Neural cell (in vitro differentiated cells): ENCODE measurements at regions not wholly inside any gene's neighbourhood (a gene's known extent, or its start where the extent isn't known, plus 50 kb on each side); places are given as distances from the start of the nearest gene placed in this dataset.

Experiments
- H2AFZ ChIP-seq: fragments of 200-600, 300-800 bp; sonication (generic), shearing (Covaris generic); 2 replicates; pipeline ENCODE4 v1.6.0; 2014; ENCODE audit warnings: low read depth, mild to moderate bottlenecking, antibody characterized with exemption, low read length, moderate library complexity
- H3F3A ChIP-seq: fragments of 200-600 bp; shearing (Covaris generic); 2 replicates; pipeline ENCODE4 v1.6.1; 2016; ENCODE audit warnings: mild to moderate bottlenecking, moderate library complexity, mixed read lengths, antibody characterized with exemption, low read length; ENCODE audit not compliant: insufficient read depth, poor library complexity, severe bottlenecking
- H3K27ac ChIP-seq: fragments of 200-600, 300-800 bp; sonication (generic), shearing (Covaris generic); 2 replicates; pipeline ENCODE4 v1.5.1; 2014; ENCODE audit warnings: mild to moderate bottlenecking, low read length, moderate library complexity
- H3K27me3 ChIP-seq: fragments of 300-800, 200-600 bp; sonication (generic), shearing (Covaris generic); 2 replicates; pipeline ENCODE4 v1.6.0; 2014; ENCODE audit warnings: mild to moderate bottlenecking, low read depth, low read length, moderate library complexity; ENCODE audit not compliant: insufficient read depth
- H3K36me3 ChIP-seq: fragments of 300-800, 200-600 bp; sonication (generic), shearing (Covaris generic); 2 replicates; pipeline ENCODE4 v1.5.1; 2014; ENCODE audit warnings: mild to moderate bottlenecking, antibody characterized with exemption, low read length, moderate library complexity; ENCODE audit not compliant: insufficient read depth
- H3K4me2 ChIP-seq: fragments of 300-800, 200-600 bp; sonication (generic), shearing (Covaris generic); 2 replicates; pipeline ENCODE4 v1.6.0; 2014; ENCODE audit warnings: mild to moderate bottlenecking, low read length
- H3K4me3 ChIP-seq: fragments of 300-800, 200-600 bp; sonication (generic), shearing (Covaris generic); 2 replicates; pipeline ENCODE4 v1.5.1; 2014; ENCODE audit warnings: mild to moderate bottlenecking, low read length, moderate library complexity
- H3K79me2 ChIP-seq: fragments of 200-600 bp; shearing (Covaris generic); replicated peaks from 2 replicates; pipeline ENCODE4 v1.6.0; 2014; ENCODE audit warnings: mild to moderate bottlenecking, low read length, moderate library complexity; ENCODE audit not compliant: insufficient read depth
- H3K9ac ChIP-seq: fragments of 300-800, 200-600 bp; sonication (generic), shearing (Covaris generic); 2 replicates; pipeline ENCODE4 v1.6.1; 2016; ENCODE audit warnings: mild to moderate bottlenecking, low read length, mixed read lengths
- H3K9me2 ChIP-seq: fragments of 200-600 bp; shearing (Covaris generic); 2 replicates; pipeline ENCODE4 v1.6.1; 2016; ENCODE audit warnings: mild to moderate bottlenecking, low read length, mixed read lengths; ENCODE audit not compliant: insufficient read depth
- H3K9me3 ChIP-seq: fragments of 200-600, 300-800 bp; sonication (generic), shearing (Covaris generic); 2 replicates; pipeline ENCODE4 v1.6.1; 2016; ENCODE audit warnings: mild to moderate bottlenecking, mixed run types, low read length, moderate library complexity, mixed read lengths
- H4K20me1 ChIP-seq: fragments of 200-600 bp; shearing (Covaris generic); 2 replicates; pipeline ENCODE4 v1.6.1; 2016; ENCODE audit warnings: mild to moderate bottlenecking, mixed run types; ENCODE audit not compliant: insufficient read depth
- CTCF ChIP-seq: fragments of 450-650 bp; IDR thresholded peaks from 2 replicates; pipeline ENCODE4 v1.5.1; 2014; ENCODE audit warnings: antibody characterized with exemption, mild to moderate bottlenecking, moderate library complexity; ENCODE audit not compliant: poor library complexity, severe bottlenecking
- EP300 ChIP-seq: fragments of 450-650 bp; conservative IDR thresholded peaks from 2 replicates; pipeline ENCODE4 v1.6.1; 2014; ENCODE audit warnings: antibody characterized with exemption, mild to moderate bottlenecking, moderate library complexity; ENCODE audit not compliant: poor library complexity, severe bottlenecking
- EZH2 ChIP-seq: fragments of 200-600, 300-800 bp; shearing (Covaris generic), sonication (generic); IDR thresholded peaks from 2 replicates; pipeline ENCODE4 v1.6.1; 2014; ENCODE audit warnings: antibody characterized with exemption, low read length, borderline replicate concordance, mild to moderate bottlenecking; ENCODE audit not compliant: insufficient read depth, poor library complexity, severe bottlenecking
- MXI1 ChIP-seq: fragments of 450-650 bp; conservative IDR thresholded peaks from 2 replicates; pipeline ENCODE4 v1.6.1; 2014; ENCODE audit warnings: antibody characterized with exemption, mild to moderate bottlenecking; ENCODE audit not compliant: poor library complexity, severe bottlenecking
- POLR2AphosphoS5 ChIP-seq: IDR thresholded peaks from 2 replicates; pipeline ENCODE4 v1.6.1; 2012
- RAD21 ChIP-seq: fragments of 450-650 bp; conservative IDR thresholded peaks from 2 replicates; pipeline ENCODE4 v1.6.1; 2014; ENCODE audit warnings: antibody characterized with exemption, mild to moderate bottlenecking, moderate library complexity
- SMC3 ChIP-seq: fragments of 450-650 bp; conservative IDR thresholded peaks from 2 replicates; pipeline ENCODE4 v1.6.1; 2014; ENCODE audit warnings: antibody characterized with exemption, mild to moderate bottlenecking, moderate library complexity; ENCODE audit not compliant: poor library complexity
- TAF1 ChIP-seq: IDR thresholded peaks from 2 replicates; pipeline ENCODE4 v1.6.1; 2012; ENCODE audit warnings: low read depth
- TF ChIP-seq, protein P1 (sequence below): IDR thresholded peaks from 2 replicates; pipeline ENCODE4 v1.6.1; 2012; ENCODE audit warnings: borderline replicate concordance

DNA sequence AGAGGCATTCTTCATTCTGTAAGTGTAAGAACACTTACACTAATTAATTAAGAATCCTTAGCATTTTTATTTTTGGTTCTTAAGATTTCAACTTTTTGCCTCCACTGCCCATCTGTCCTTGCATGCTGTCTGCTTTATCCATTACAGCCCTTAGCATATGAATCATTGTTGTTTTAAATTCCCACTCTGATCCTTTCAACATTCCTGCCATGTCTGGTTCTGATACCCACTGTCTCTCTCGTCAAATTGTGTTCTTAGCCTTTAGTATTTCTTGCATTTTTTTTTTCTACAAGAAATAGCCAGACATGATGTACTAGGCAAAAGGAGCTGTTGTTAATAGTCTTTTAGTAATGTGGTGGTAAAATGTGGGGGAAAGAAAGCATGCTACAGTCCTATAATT lies 1360.0 kb downstream of the TECRL start:
- Histone ChIP-seq H3K27me3 (no peaks in the 10 kb centered on the region), H3K9ac (no peak overlapping the region), H3K79me2 (no peaks in the 10 kb centered on the region), H3K4me2 (no peak overlapping the region), H3K27ac (no peak overlapping the region), H3K36me3 (no peaks in the 10 kb centered on the region), H3F3A (no peaks in the 10 kb centered on the region), H3K9me3 (no peaks in the 10 kb centered on the region), H3K9me2 (no peaks in the 10 kb centered on the region), H2AFZ (no peak overlapping the region), H4K20me1 (no peaks in the 10 kb centered on the region), H3K4me3 (no peak overlapping the region)
- TF ChIP-seq RAD21 (no peak), SMC3 (no peak), EZH2 (no peak), MXI1 (no peak), POLR2AphosphoS5 (no peak), EP300 (no peak), TAF1 (no peak), CTCF (no peak)
- TF ChIP-seq, protein P1, sequence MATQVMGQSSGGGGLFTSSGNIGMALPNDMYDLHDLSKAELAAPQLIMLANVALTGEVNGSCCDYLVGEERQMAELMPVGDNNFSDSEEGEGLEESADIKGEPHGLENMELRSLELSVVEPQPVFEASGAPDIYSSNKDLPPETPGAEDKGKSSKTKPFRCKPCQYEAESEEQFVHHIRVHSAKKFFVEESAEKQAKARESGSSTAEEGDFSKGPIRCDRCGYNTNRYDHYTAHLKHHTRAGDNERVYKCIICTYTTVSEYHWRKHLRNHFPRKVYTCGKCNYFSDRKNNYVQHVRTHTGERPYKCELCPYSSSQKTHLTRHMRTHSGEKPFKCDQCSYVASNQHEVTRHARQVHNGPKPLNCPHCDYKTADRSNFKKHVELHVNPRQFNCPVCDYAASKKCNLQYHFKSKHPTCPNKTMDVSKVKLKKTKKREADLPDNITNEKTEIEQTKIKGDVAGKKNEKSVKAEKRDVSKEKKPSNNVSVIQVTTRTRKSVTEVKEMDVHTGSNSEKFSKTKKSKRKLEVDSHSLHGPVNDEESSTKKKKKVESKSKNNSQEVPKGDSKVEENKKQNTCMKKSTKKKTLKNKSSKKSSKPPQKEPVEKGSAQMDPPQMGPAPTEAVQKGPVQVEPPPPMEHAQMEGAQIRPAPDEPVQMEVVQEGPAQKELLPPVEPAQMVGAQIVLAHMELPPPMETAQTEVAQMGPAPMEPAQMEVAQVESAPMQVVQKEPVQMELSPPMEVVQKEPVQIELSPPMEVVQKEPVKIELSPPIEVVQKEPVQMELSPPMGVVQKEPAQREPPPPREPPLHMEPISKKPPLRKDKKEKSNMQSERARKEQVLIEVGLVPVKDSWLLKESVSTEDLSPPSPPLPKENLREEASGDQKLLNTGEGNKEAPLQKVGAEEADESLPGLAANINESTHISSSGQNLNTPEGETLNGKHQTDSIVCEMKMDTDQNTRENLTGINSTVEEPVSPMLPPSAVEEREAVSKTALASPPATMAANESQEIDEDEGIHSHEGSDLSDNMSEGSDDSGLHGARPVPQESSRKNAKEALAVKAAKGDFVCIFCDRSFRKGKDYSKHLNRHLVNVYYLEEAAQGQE: no peak

DNA sequence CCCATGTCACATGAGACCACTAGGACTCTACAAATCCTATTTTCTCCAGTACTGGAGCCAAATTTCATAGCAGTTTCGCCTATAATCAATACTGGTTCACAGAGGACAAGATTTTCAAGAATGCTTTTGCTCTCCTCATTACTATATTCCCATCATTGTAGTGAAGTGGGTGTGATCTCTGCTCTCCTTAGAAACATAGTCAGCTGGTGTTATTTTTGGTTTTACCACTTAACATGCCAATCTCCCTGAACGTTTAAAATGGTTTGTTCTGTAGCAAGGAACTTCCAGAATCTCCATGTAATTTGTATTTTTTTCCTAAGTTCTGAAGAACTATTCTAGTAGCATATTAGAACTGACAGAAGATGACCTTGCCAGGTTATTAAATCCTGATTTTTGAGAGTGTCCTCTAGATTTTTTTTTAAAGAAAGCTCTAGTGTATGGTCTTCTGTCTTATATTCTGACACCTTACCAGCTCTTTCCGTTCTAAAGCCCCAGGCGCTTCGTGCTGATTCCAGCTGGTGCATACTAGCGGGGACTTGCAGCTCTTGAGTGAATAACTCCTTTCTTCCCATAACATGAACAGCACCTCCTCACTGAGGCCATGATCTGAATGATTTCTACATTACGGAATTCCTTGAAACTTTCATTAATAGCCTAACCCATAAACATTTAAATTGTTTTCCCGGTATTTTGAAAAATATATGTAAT lies 1372.9 kb downstream of the TECRL start:
- no peak overlapping the region for H3K4me3 ChIP-seq
- H3K9me3 ChIP-seq: no peaks in the 10 kb centered on the region
- H3K36me3 ChIP-seq: no peaks in the 10 kb centered on the region
- H3K79me2 ChIP-seq: no peaks in the 10 kb centered on the region
- no peak overlapping the region for H3K27ac ChIP-seq
- no peak overlapping the region for H3K4me2 ChIP-seq
- H3K9ac ChIP-seq: no peak overlapping the region
- no peaks in the 10 kb centered on the region for H3F3A ChIP-seq
- no peak for TF ChIP-seq MXI1
- TF ChIP-seq POLR2AphosphoS5: no peak
- TF ChIP-seq TAF1: no peak
- TF ChIP-seq EP300: no peak
- TF ChIP-seq, protein P1: no peak
- no peak for TF ChIP-seq RAD21
- no peak for TF ChIP-seq CTCF
- no peak for TF ChIP-seq EZH2
- TF ChIP-seq SMC3: no peak
- H3K27me3 ChIP-seq: no peaks in the 10 kb centered on the region
- no peaks in the 10 kb centered on the region for H3K9me2 ChIP-seq
- H2AFZ ChIP-seq: no peak overlapping the region
- H4K20me1 ChIP-seq: no peaks in the 10 kb centered on the region
